Memory B cell (primary cell): ENCODE measurements at regions not wholly inside any gene's neighbourhood (a gene's known extent, or its start where the extent isn't known, plus 50 kb on each side); places are given as distances from the start of the nearest gene placed in this dataset.
"Not testable (repeated sequence)": the region's sequence is repeated elsewhere in the genome, so short reads cannot be mapped to it uniquely, and the experiment has no call there.

Experiments
- ATAC-seq: fragments of 150-1000 bp; cut with Tn5 transposase; 2 replicates; pipeline ENCODE4 v1.10.0; 2021; ENCODE audit warnings: low read depth, mild to moderate bottlenecking, moderate library complexity
- DNase-seq, 2 donors: peaks; one replicate each; pipeline ENCODE4 v3.0.0; 2022; ENCODE audit warnings: low spot score in 2 of 2
- H3K27ac Mint-ChIP-seq: one replicate; pipeline ENCODE4 v1.8.0; 2022; ENCODE audit warnings: mild to moderate bottlenecking, moderate library complexity, mixed read lengths
- H3K27me3 Mint-ChIP-seq: one replicate; pipeline ENCODE4 v1.8.0; 2022; ENCODE audit warnings: mixed read lengths
- H3K36me3 Mint-ChIP-seq: one replicate; pipeline ENCODE4 v1.8.0; 2022; ENCODE audit warnings: mild to moderate bottlenecking, mixed read lengths
- H3K4me1 Mint-ChIP-seq: one replicate; pipeline ENCODE4 v1.8.0; 2022; ENCODE audit warnings: mixed read lengths
- H3K4me3 Mint-ChIP-seq: one replicate; pipeline ENCODE4 v1.8.0; 2022; ENCODE audit warnings: mild to moderate bottlenecking, moderate library complexity, mixed read lengths
- H3K9me3 Mint-ChIP-seq: one replicate; pipeline ENCODE4 v1.8.0; 2022; ENCODE audit warnings: mixed read lengths

DNA sequence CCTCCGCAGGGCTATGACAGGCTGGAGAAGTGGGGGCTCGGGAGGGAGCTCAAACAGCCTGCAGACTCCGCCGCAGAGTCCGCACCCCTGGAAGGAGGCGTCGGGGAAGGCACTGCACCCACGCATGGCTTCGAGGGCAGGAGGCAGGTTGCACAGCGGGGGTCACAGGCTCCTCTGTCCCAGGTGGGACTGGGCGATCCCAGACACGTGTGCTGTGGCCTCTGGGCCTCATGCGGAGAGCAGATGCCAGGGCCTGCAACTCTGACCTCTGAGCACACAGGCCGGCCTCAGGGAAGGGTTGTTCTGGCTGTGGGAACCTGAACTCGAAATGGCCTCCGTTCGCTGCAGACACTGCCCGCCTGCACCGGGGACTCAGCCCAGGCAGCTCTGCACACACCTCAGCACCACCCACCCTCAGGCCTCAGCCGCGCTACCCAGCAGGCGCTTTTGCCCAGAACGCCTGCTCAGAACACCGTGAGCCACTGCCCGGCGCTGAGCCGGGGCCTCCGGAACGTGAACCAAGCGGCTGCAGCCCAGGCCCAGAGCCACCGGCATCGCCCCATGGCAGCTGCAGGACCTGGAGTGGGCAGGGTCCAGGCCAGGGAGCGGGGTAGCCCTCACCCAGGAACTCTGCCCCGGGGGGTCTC is 71.8 kb upstream of the ADGRA1 start:
- H3K36me3 Mint-ChIP-seq, result no peaks in the 10 kb centered on the region
- no peaks in the 10 kb centered on the region for H3K9me3 Mint-ChIP-seq
- H3K27me3 Mint-ChIP-seq, result peaks cover 2% of the 10 kb centered on the region
- H3K4me1 Mint-ChIP-seq, result peaks cover 4% of the 10 kb centered on the region
- DNase-seq, result no peak
- no peak for ATAC-seq
- no peak overlapping the region for H3K4me3 Mint-ChIP-seq
- H3K27ac Mint-ChIP-seq, result no peak overlapping the region

DNA sequence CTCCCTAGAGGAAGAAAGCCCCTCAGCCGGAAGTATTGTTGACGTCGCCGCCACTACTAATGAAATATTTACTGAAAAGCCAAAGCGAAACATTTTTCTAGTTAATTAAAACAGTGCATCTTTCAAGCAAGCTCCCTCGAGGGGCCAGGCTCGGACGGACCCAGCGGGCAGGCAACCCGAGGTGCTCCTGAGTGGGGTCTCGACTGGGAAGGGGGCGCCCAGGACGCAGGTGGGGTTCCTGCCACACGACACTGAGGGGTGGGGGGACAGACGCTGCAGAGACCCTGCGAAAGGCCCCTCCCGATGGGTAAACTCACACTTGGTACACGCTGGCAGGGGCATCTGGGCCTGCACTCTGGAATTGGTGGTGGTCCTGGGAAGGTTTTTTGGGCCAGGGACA is 72.4 kb upstream of the ADGRA1 start:
- Mint-ChIP-seq H3K27ac (no peak overlapping the region), H3K27me3 (peaks cover 2% of the 10 kb centered on the region), H3K9me3 (no peaks in the 10 kb centered on the region), H3K4me3 (no peak overlapping the region), H3K4me1 (peaks cover 4% of the 10 kb centered on the region), H3K36me3 (no peaks in the 10 kb centered on the region)
- DNase-seq (no peak), ATAC-seq (no peak)

DNA sequence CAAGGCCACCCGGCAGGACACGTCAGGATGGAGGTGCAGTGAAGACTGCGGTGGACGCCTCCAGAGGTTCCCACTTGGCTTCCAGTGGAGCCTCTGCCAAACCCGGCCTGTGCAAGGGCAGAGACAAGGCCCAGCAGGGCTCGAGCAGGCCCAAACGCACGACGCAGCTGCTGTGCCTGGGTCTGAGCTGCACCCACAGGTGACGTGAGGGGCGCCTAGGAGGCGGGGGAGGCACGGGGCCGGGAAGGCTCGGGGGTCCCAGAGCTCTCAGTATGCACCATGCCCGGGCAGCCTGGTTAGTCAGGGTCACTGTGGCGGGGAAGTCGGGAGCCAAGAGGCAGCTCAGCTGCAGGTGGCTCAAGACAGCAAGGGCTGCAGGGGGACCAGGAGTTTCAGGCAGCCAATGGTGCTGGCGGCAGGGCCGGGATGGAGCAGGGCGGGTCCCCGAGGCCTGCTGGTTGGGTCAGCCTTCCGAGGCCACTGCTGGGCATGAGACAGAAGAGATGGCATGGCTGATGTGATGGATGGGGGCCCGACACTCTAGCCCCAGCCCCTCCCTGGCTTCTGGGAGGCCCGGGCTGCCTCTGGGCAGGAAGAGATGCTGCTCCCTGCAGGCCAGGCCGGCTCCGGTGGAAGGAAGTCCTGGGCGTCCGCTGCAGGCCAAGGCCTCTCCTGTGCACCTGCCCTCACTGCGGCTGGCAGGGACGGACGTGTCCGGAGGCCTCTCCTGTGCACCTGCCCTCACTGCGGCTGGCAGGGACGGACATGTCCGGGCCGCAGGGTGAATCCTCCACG is 72.2 kb upstream of the CFAP46 start:
- H3K9me3 Mint-ChIP-seq, result no peaks in the 10 kb centered on the region
- no peak overlapping the region for H3K4me3 Mint-ChIP-seq
- peaks cover 4% of the 10 kb centered on the region for H3K4me1 Mint-ChIP-seq
- no peak for DNase-seq
- H3K27ac Mint-ChIP-seq, result no peak overlapping the region
- no peaks in the 10 kb centered on the region for H3K36me3 Mint-ChIP-seq
- H3K27me3 Mint-ChIP-seq, result peaks cover 2% of the 10 kb centered on the region
- ATAC-seq, result no peak

DNA sequence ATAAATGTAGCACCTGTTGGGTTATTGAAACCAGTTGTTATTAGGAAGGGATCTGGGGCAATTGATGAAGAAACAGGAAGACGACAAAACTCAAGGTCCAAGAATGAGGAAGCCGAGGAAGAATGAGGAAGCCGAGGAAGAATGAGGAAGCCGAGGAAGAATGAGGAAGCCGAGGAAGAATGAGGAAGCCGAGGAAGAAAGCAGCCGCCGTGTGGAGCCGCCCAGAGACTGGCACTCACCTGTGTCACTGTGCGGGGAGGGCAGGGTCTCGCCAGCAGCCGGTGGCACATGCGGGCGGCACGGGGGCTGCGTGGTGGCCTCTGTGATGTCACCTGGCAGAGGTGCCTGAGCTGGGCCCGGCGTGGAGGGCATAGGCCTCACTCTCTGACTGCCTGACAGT is 71.1 kb upstream of the CFAP46 start:
- H3K4me1 Mint-ChIP-seq, result peaks cover 4% of the 10 kb centered on the region
- ATAC-seq, result no peak

DNA sequence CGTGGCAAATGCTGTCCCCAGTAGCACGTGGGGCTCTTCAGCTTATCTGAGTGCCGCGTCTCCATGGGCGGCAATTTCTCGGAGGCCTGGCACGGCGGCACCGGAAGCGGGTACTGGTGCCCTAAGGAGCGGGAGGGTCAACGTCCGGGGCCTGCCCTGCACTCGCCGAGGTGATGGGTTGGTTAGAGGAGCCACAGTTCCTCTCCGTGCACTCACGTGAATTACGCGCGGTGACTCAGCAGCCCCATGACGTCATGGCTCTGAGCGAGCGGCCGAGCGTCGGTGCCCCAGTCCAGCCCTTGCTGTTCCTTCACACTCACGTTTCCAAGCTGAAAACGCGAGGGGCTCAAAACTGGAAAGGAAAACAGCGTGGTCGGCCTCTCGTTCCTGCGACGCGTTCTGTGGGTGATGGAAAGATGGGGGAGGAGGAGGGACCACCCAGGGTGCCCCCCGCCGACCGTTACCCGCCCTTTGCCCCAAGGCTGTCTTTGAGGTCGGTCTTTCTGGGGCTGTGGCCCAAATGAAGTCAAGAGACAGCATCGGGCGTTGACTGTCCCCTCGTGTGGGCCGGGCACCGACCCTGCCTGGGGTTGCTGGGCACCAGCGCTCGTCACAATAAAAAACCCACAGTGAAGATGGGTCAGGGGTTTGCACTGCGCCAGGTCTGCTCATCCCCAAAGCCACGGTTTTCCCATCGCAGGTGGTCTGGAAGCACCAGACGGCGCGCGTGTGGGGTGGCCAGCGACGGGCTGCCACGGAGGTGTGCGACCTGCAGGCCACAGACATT is 70.4 kb upstream of the CFAP46 start:
- DNase-seq (no peak), ATAC-seq (no peak)
- Mint-ChIP-seq H3K27ac (peak overlapping the region; percentile 70), H3K4me1 (peaks cover 4% of the 10 kb centered on the region), H3K4me3 (no peak overlapping the region), H3K36me3 (no peaks in the 10 kb centered on the region), H3K9me3 (no peaks in the 10 kb centered on the region), H3K27me3 (peaks cover 2% of the 10 kb centered on the region)

More for the DNA sequence above, 71.1 kb upstream of the CFAP46 start:
- DNase-seq, result no peak
- no peaks in the 10 kb centered on the region for H3K36me3 Mint-ChIP-seq
- peaks cover 2% of the 10 kb centered on the region for H3K27me3 Mint-ChIP-seq
- peak overlapping the region; percentile 70 for H3K27ac Mint-ChIP-seq
- H3K9me3 Mint-ChIP-seq, result no peaks in the 10 kb centered on the region
- H3K4me3 Mint-ChIP-seq, result no peak overlapping the region

DNA sequence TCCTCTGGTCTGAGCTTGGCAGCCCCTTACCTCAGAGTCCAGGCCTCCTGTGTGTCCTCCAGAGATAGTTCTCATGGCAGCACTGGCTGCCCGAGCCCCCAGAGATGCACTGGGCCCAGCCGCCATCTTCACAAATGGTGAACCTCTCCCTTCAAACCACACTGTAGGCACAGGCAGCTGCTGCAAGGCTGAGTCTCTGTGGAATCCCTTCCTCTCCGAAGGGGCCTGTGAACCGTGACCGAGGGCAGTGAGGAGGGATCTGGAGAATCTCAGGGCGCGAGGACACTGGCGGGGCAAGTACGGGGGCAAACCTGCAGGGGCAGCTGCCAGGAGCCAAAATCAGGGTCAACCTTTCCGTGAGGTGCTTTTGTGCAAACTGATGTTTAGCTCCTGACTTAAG is 69.5 kb upstream of the CFAP46 start:
- DNase-seq, result no peak
- Mint-ChIP-seq H3K36me3 (no peaks in the 10 kb centered on the region), H3K27me3 (peaks cover 2% of the 10 kb centered on the region), H3K4me3 (no peak overlapping the region), H3K9me3 (no peaks in the 10 kb centered on the region), H3K4me1 (peaks cover 4% of the 10 kb centered on the region), H3K27ac (no peak overlapping the region)
- ATAC-seq, result no peak

DNA sequence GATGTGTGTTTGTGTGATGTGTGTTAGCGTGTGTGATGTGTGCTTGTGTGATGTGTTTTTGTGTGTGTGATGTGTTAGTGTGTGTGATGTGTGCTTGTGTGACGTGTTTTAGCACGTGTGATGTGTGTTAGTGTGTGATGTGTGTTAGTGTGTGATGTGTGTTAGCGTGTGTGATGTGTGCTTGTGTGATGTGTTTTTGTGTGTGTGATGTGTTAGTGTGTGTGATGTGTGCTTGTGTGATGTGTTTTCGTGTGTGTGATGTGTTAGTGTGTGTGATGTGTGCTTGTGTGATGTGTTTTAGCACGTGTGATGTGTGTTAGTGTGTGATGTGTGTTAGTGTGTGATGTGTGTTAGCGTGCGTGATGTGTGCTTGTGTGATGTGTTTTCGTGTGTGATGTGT is 69.0 kb upstream of the CFAP46 start:
- not testable (repeated sequence) for ATAC-seq, DNase-seq

DNA sequence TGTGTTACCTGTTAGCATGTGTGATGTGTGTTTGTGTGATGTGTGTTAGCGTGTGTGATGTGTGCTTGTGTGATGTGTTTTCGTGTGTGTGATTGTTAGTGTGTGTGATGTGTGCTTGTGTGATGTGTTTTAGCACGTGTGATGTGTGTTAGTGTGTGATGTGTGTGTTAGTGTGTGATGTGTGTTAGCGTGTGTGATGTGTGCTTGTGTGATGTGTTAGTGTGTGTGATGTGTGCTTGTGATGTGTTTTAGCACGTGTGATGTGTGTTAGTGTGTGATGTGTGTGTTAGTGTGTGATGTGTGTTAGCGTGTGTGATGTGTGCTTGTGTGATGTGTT is 68.4 kb upstream of the CFAP46 start:
- not testable (repeated sequence) for H3K4me1 Mint-ChIP-seq, DNase-seq, H3K27me3 Mint-ChIP-seq

More for the DNA sequence above, 69.0 kb upstream of the CFAP46 start:
- not testable (repeated sequence) for H3K27me3 Mint-ChIP-seq, H3K36me3 Mint-ChIP-seq, H3K4me1 Mint-ChIP-seq, H3K9me3 Mint-ChIP-seq, H3K27ac Mint-ChIP-seq, H3K4me3 Mint-ChIP-seq

DNA sequence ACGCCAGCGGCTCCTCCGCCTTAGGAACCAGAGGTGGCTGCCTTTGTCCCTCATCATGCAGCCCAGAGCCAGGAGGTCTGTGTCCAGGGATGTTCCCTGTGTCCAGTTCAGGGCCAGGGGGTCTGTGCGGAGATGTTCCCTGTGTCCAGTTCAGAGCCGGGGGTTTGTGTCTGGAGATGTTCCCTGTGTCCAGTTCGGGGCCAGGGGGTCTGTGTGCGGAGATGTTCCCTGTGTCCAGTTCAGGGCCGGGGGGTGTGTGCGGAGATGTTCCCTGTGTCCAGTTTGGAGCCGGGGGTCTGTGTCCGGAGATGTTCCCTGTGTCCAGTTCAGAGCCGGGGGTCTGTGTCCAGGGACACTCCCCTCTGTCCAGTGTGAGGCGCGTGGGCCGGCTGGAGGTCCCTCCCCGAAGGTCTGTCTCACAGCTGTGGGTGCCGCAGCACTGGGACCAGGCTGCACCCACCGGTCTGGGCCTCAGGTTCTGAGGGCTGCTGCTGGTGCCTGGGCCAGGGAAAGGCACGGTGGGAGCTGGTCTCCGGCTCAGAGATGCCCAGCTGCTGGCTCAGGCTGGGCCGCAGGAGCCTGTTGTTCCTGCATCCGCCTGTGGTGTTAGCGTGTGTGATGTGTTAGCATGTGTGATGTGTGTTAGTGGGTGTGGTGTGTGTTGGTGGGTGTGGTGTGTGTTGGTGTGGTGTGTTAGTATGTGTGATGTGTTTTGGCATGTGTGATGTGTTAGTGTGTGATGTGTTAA is 67.9 kb upstream of the CFAP46 start:
- no peak for ATAC-seq
- DNase-seq, result no peak
- no peaks in the 10 kb centered on the region for H3K9me3 Mint-ChIP-seq
- peaks cover 2% of the 10 kb centered on the region for H3K27me3 Mint-ChIP-seq
- H3K36me3 Mint-ChIP-seq, result no peaks in the 10 kb centered on the region
- H3K27ac Mint-ChIP-seq, result no peak overlapping the region
- H3K4me1 Mint-ChIP-seq, result peaks cover 4% of the 10 kb centered on the region
- H3K4me3 Mint-ChIP-seq, result no peak overlapping the region

More for the DNA sequence above, 68.4 kb upstream of the CFAP46 start:
- H3K9me3 Mint-ChIP-seq, H3K4me3 Mint-ChIP-seq, ATAC-seq, H3K27ac Mint-ChIP-seq, H3K36me3 Mint-ChIP-seq: not testable (repeated sequence)

DNA sequence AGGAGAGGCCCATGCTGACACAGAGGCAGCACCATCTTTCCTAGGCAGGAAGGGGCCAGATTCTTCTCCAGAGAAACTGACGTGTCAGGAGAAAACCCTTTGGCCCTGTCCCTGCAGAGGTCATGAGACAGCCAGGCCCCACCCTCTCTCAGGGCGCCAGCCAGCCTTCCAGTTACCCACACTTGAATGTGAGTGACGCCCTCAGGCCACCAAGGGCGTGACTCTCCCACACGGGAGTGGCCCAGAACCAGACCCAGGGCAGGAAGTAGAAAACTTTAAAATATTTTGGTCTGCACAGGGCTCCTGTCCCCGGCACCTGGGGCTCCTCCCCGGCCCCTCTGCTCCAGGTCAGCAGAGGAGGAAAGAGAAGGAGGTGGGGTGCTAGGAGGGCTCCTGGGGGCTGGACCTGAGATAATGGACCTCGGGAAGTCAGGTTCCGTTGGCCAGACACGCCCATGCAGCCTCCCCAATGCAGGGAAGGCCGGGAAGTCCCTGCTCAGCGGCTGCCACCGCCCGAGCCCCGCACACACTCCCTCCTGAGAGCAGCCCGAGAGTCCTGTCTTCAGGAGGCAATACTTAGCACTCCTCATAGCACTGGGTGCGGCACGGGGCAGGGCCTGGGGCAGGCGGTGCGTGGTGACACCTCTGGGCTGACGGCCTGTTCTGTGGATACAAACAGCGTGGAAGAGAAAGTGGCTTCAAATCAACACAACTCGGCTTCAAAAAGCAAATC is 67.0 kb upstream of the CFAP46 start:
- Mint-ChIP-seq H3K4me1 (peaks cover 4% of the 10 kb centered on the region), H3K27ac (no peak overlapping the region), H3K4me3 (no peak overlapping the region), H3K36me3 (no peaks in the 10 kb centered on the region), H3K9me3 (no peaks in the 10 kb centered on the region), H3K27me3 (peaks cover 2% of the 10 kb centered on the region)
- DNase-seq (no peak), ATAC-seq (no peak)

DNA sequence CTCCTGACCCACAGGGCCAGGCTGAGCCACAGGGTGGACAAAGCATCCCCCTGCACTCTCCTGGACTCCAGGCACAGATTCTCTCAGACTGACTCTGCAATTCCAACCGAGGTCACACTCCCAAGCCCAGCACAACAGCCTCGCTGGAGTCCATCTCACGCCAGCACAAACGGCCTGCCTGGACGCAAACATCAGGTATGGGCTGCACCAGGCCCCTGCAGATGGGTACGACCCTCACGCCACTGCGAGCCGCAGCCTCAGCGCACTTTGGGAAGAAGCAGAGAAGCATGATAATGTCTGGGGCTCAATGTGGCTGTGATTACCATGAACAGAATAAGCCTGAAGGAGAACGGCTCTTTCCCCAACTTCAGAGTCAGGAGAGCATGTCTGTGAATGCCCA is 66.4 kb upstream of the CFAP46 start:
- no peak for DNase-seq
- no peaks in the 10 kb centered on the region for H3K36me3 Mint-ChIP-seq
- no peak for ATAC-seq
- peaks cover 4% of the 10 kb centered on the region for H3K4me1 Mint-ChIP-seq
- H3K27me3 Mint-ChIP-seq, result peaks cover 2% of the 10 kb centered on the region
- H3K4me3 Mint-ChIP-seq, result no peak overlapping the region
- no peak overlapping the region for H3K27ac Mint-ChIP-seq
- H3K9me3 Mint-ChIP-seq, result no peaks in the 10 kb centered on the region

DNA sequence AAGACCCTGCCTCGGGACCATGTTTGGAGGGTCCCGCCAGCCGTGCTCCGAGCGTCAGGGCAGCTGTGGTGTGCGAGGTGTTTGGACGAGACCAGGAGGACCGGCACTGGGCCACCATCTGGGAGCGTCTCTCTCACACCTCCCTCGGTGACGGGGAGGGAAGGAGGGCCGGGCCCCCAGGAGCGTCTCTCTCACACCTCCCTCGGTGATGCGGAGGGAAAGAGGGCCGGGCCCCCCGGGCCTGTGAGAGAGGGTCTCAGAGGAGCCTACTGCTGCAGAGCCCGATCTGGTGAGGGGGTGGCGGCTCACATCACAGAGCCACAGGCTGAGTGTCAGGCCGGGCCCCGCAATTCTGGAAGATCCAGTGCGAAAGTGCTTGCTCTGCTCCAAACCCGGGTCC is 65.8 kb upstream of the CFAP46 start:
- ATAC-seq (no peak), DNase-seq (no peak)
- Mint-ChIP-seq H3K4me1 (peaks cover 1% of the 10 kb centered on the region), H3K9me3 (no peaks in the 10 kb centered on the region), H3K27ac (no peak overlapping the region), H3K36me3 (no peaks in the 10 kb centered on the region), H3K4me3 (no peak overlapping the region), H3K27me3 (no peaks in the 10 kb centered on the region)

DNA sequence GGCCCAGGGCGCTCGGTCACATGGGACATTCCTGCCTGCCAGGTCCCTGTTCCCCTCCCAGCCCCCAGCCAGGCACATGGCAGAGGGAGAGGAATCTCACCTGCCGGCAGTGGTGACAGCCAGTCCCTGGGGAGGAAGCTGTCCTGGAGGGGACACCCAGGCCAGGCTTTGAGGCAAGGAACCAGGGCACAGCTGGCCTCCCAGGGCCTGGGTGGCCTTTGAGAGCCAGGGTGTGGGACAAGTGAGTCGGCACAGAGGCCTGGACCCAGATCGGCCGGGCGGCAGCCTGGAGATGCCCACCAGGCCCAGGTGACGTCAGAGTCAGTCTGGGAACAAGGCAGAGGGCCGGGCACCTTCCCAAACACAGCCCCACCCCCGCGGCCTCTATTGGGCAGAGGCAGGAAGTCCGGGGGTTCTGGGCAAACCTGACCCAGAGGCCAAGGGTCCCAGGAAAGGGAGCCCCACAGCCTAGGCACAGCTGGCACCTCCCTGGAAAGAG is 65.0 kb upstream of the CFAP46 start:
- Mint-ChIP-seq H3K4me3 (no peak overlapping the region), H3K9me3 (no peaks in the 10 kb centered on the region), H3K27me3 (peaks cover 2% of the 10 kb centered on the region), H3K27ac (no peak overlapping the region), H3K4me1 (no peaks in the 10 kb centered on the region), H3K36me3 (no peaks in the 10 kb centered on the region)
- DNase-seq, result no peak
- no peak for ATAC-seq
